ENCODE measurements at regions not wholly inside any gene's neighbourhood (a gene's known extent, or its start where the extent isn't known, plus 50 kb on each side); places are given as distances from the start of the nearest gene placed in this dataset.
A peak's percentile ranks its signal among the peaks of the same experiment; 100 is the strongest.

GRCh38 chr1:60573121-60573520 is 499.6 kb upstream of the C1orf87 start:
- Histone ChIP-seq H3K27ac (peak overlapping the region in 3 of 4 donors; percentile 5 to 41 (median 25)), H3K4me3 (no peak overlapping the region), H3K27me3 (no peaks in the 10 kb centered on the region), H3K9me3 (no peaks in the 10 kb centered on the region), H3K36me3 (no peaks in the 10 kb centered on the region), H3K4me1 (peaks cover 0 to 8% (median 7%) of the 10 kb centered on the region in 3 donors)
- ATAC-seq (peak; percentile 80 to 91 (median 88)), FAIRE-seq (no peak), DNase-seq (no peak)
- no peak for TF ChIP-seq CTCF (IDR thresholded peaks at IDR 0.05)
- 0 to 1% methylated on average over 1 of the region's 1 CpG for WGBS, 2 donors
- intact Hi-C loops (cut with DNase I) = no loop called here

GRCh38 chr1:60572378-60572777 is 498.8 kb upstream of the C1orf87 start:
- 88 to 92% methylated on average over 4 of the region's 4 CpGs for WGBS, 2 donors
- H3K27ac ChIP-seq = peak overlapping the region in 1 of 4 donors; percentile 15
- ATAC-seq (no peak), FAIRE-seq (no peak), DNase-seq (no peak)
- intact Hi-C loops (cut with DNase I) = no loop called here
- no peaks in the 10 kb centered on the region for H3K9me3 ChIP-seq
- H3K4me1 ChIP-seq = peaks cover 0 to 8% (median 7%) of the 10 kb centered on the region in 3 donors
- TF ChIP-seq CTCF (IDR thresholded peaks at IDR 0.05) = no peak
- H3K27me3 ChIP-seq = no peaks in the 10 kb centered on the region
- no peaks in the 10 kb centered on the region for H3K36me3 ChIP-seq
- H3K4me3 ChIP-seq = no peak overlapping the region

GRCh38 chr1:60571811-60572210 is 498.2 kb upstream of the C1orf87 start:
- no peak for ATAC-seq
- Histone ChIP-seq H3K4me3 (no peak overlapping the region), H3K4me1 (peaks cover 0 to 8% (median 7%) of the 10 kb centered on the region in 3 donors), H3K27ac (no peak overlapping the region), H3K36me3 (no peaks in the 10 kb centered on the region), H3K9me3 (no peaks in the 10 kb centered on the region), H3K27me3 (no peaks in the 10 kb centered on the region)
- DNase-seq = no peak
- no peak for TF ChIP-seq CTCF (IDR thresholded peaks at IDR 0.05)
- FAIRE-seq = no peak
- 13 to 25% methylated on average over 1 of the region's 1 CpG for WGBS, 2 donors
- intact Hi-C loops (cut with DNase I) = no loop called here

- no peak for TF ChIP-seq CTCF (IDR thresholded peaks at IDR 0.05)
- no peaks in the 10 kb centered on the region for H3K36me3 ChIP-seq
- H3K27me3 ChIP-seq = no peaks in the 10 kb centered on the region
- ATAC-seq = peak in 1 of 4 donors; percentile 17
- H3K4me1 ChIP-seq = peaks cover 0 to 8% (median 7%) of the 10 kb centered on the region in 3 donors
- no peak overlapping the region for H3K4me3 ChIP-seq
- intact Hi-C loops (cut with DNase I) = no loop called here
- FAIRE-seq = no peak
- no peaks in the 10 kb centered on the region for H3K9me3 ChIP-seq
- H3K27ac ChIP-seq = no peak overlapping the region
- DNase-seq = no peak
- WGBS, 2 donors = 95 to 96% methylated on average over 2 of the region's 2 CpGs
These were observed 495.6 kb upstream of the C1orf87 start for GRCh38 chr1:60569189-60569588.

- FAIRE-seq = no peak
- no peaks in the 10 kb centered on the region for H3K36me3 ChIP-seq
- ATAC-seq = no peak
These were observed 493.7 kb upstream of the C1orf87 start for GRCh38 chr1:60567256-60567655.

More at GRCh38 chr1:60567256-60567655, 493.7 kb upstream of the C1orf87 start:
- no peak for TF ChIP-seq CTCF (IDR thresholded peaks at IDR 0.05)
- Histone ChIP-seq H3K27ac (no peak overlapping the region), H3K4me1 (no peaks in the 10 kb centered on the region), H3K27me3 (no peaks in the 10 kb centered on the region), H3K4me3 (no peak overlapping the region), H3K9me3 (no peaks in the 10 kb centered on the region)
- DNase-seq = no peak
- intact Hi-C loops (cut with DNase I) = no loop called here
